ENCODE measurements at regions not wholly inside any gene's neighbourhood (a gene's known extent, or its start where the extent isn't known, plus 50 kb on each side); places are given as distances from the start of the nearest gene placed in this dataset.
"Not testable (repeated sequence)": the region's sequence is repeated elsewhere in the genome, so short reads cannot be mapped to it uniquely, and the experiment has no call there.

DNA sequence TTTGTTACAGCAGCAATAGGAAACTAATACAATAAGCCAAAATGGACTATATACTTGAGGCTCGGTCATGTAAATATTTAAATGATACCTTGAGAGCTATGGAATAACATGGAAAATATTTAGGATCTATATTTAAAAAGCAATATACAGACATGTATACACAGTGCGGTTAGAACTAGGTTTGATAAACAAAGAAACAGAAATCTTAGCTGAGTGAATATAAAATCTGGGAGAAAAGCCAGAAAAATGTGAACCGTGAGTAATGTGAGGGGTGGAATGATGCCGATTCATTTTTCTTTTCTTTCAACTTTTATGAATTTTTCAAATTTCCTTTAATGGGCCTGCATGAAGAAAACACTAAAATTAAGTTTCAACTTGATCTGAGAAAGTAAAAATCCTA is 104.1 kb downstream of the ATXN3L start:
- intact Hi-C loops (cut with DNase I; ENCODE audit: low total_unique reads): no loop called here

DNA sequence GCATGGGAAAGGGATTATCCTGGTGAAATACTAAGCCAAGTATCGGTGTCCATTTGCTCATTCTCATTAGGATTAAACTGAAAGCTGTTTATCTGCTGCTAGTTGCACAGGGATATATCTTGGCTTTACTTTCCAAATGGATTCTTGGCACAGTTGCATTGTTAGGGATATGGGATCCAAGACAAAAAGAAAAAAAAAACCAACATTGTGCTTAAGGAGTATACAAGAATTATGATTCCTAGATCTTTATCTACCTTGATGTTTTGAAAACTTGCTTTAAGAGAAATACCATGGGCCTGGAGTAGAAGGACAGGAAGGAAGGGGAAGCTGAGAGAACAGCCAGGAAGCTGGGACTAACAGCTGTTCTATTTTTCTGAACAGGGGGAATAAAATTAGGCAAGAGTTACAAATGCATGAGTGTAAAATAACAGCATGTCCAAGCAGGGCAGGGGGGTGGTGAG is 107.6 kb downstream of the ATXN3L start:
- H3K4me3 ChIP-seq: no peak overlapping the region
- H3K9me3 ChIP-seq: no peaks in the 10 kb centered on the region
- TF ChIP-seq POLR2A (IDR thresholded peaks at IDR 0.05) (no peak), CTCF (IDR thresholded peaks at IDR 0.05) (no peak), POLR2AphosphoS5 (IDR thresholded peaks at IDR 0.05) (no peak)
- H3K36me3 ChIP-seq: no peaks in the 10 kb centered on the region
- intact Hi-C loops (cut with DNase I; ENCODE audit: low total_unique reads): no loop called here
- no peak for DNase-seq (ENCODE audit: low spot score in 2 of 2)
- H3K4me1 ChIP-seq: no peaks in the 10 kb centered on the region
- H3K27me3 ChIP-seq: peaks cover 0 to 15% of the 10 kb centered on the region in 2 donors
- H3K27ac ChIP-seq: peak overlapping the region in 1 of 2 donors; percentile 50

More for the DNA sequence above, 104.1 kb downstream of the ATXN3L start:
- DNase-seq (ENCODE audit: low spot score in 2 of 2): no peak
- peaks cover 0 to 5% of the 10 kb centered on the region in 2 donors for H3K27me3 ChIP-seq
- no peak overlapping the region for H3K27ac ChIP-seq
- no peaks in the 10 kb centered on the region for H3K9me3 ChIP-seq
- no peaks in the 10 kb centered on the region for H3K36me3 ChIP-seq
- peak overlapping the region in 1 of 3 donors; percentile 11 for H3K4me3 ChIP-seq
- no peaks in the 10 kb centered on the region for H3K4me1 ChIP-seq
- TF ChIP-seq CTCF (IDR thresholded peaks at IDR 0.05) (no peak), POLR2AphosphoS5 (IDR thresholded peaks at IDR 0.05) (no peak), POLR2A (IDR thresholded peaks at IDR 0.05) (no peak)

- intact Hi-C loops (cut with DNase I; ENCODE audit: low total_unique reads); H3K9me3 ChIP-seq; H3K4me3 ChIP-seq; H3K36me3 ChIP-seq; H3K4me1 ChIP-seq; H3K27ac ChIP-seq; DNase-seq (ENCODE audit: low spot score in 2 of 2): not testable (repeated sequence)
- peaks cover 0 to 25% of the 10 kb centered on the region in 2 donors for H3K27me3 ChIP-seq
Observed at GRCh38 chrX:13210142-13210541, 109.7 kb downstream of the ATXN3L start.

DNA sequence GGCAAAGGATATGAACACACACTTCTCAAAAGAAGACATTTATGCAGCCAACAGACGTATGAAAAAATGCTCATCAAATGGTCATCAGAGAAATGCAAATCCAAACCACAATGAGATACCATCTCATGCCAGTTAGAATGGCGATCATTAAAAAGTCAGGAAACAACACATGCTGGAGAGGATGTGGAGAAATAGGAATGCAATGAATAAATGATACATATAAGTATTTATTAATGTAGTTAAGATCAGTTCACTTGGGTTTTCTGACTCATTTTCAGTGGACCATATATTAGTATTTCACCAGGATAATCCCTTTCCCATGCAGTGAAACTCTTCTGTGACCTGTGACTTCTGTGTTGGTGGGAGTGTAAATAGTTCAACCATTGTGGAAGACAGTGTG is 110.1 kb downstream of the ATXN3L start:
- not testable (repeated sequence) for H3K9me3 ChIP-seq; H3K4me3 ChIP-seq; H3K36me3 ChIP-seq; DNase-seq (ENCODE audit: low spot score in 2 of 2); H3K4me1 ChIP-seq; H3K27ac ChIP-seq
- intact Hi-C loops (cut with DNase I; ENCODE audit: low total_unique reads): loop anchor here (1.0 kb wide), 1 partner anchor 9 kb away; no protein-coding TSS in a partner anchor
- H3K27me3 ChIP-seq: peaks cover 0 to 25% of the 10 kb centered on the region in 2 donors

GRCh38 chrX:13208281-13208935 is 111.4 kb downstream of the ATXN3L start:
- Histone ChIP-seq H3K9me3 (no peaks in the 10 kb centered on the region), H3K4me1 (no peaks in the 10 kb centered on the region), H3K36me3 (no peaks in the 10 kb centered on the region), H3K27ac (no peak overlapping the region), H3K27me3 (peaks cover 0 to 31% of the 10 kb centered on the region in 2 donors), H3K4me3 (no peak overlapping the region)
- no peak for DNase-seq (ENCODE audit: low spot score in 2 of 2)
- intact Hi-C loops (cut with DNase I; ENCODE audit: low total_unique reads): no loop called here
- TF ChIP-seq CTCF (IDR thresholded peaks at IDR 0.05) (no peak), POLR2A (IDR thresholded peaks at IDR 0.05) (no peak), POLR2AphosphoS5 (IDR thresholded peaks at IDR 0.05) (no peak)

DNA sequence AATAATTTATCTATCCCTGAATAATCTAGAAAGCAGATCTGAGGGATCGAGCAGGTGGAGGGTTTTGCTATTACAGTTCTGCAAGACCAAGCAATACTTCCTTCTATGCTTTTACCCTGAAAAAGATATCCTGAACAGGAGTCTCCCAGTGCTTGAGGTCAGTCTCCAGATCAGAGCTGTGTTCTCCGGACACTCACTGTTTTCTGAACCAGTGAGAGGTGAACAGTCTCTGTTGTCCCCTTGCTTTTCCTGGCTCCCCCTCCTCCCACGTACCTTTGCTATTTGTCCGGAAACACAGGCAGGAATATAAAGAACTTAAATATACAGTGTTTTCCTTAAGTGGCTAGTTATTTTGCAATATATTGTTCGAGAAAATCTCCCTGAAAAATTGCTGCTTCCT is 116.6 kb downstream of the ATXN3L start:
- H3K4me3 ChIP-seq: no peak overlapping the region
- H3K27me3 ChIP-seq: peaks cover 0 to 27% of the 10 kb centered on the region in 2 donors
- no peak for DNase-seq (ENCODE audit: low spot score in 2 of 2)
- no peaks in the 10 kb centered on the region for H3K9me3 ChIP-seq
- TF ChIP-seq POLR2AphosphoS5 (IDR thresholded peaks at IDR 0.05) (no peak), CTCF (IDR thresholded peaks at IDR 0.05) (no peak), POLR2A (IDR thresholded peaks at IDR 0.05) (no peak)
- H3K27ac ChIP-seq: no peak overlapping the region
- H3K4me1 ChIP-seq: no peaks in the 10 kb centered on the region
- intact Hi-C loops (cut with DNase I; ENCODE audit: low total_unique reads): no loop called here
- no peaks in the 10 kb centered on the region for H3K36me3 ChIP-seq
